ENCODE measurements at regions not wholly inside any gene's neighbourhood (a gene's known extent, or its start where the extent isn't known, plus 50 kb on each side); places are given as distances from the start of the nearest gene placed in this dataset.

GRCh38 chr4:54446581-54446980 is 211.2 kb upstream of the KIT start:
- TF ChIP-seq CTCF (IDR thresholded peaks at IDR 0.05; ENCODE audit: low read depth, low read length) (no peak), POLR2A (IDR thresholded peaks at IDR 0.05; ENCODE audit: extremely low read depth, insufficient read length) (no peak)

Measured in NB4 (cell line).